Epithelial cell of proximal tubule (primary cell): ENCODE measurements at regions not wholly inside any gene's neighbourhood (a gene's known extent, or its start where the extent isn't known, plus 50 kb on each side); places are given as distances from the start of the nearest gene placed in this dataset.

Experiments
- DNase-seq: peaks from one replicate; pipeline ENCODE4 v3.0.0-alpha.2; 2011; ENCODE audit warnings: low read depth
- H3K4me3 ChIP-seq: 2 replicates; pipeline ENCODE4 v1.5.1; 2011; ENCODE audit warnings: low read depth, mild to moderate bottlenecking, low read length
- CTCF ChIP-seq: conservative IDR thresholded peaks from 2 replicates; pipeline ENCODE4 v1.5.1; 2012; ENCODE audit warnings: low read depth, mild to moderate bottlenecking, low read length

- TF ChIP-seq CTCF = no peak
- no peak overlapping the region for H3K4me3 ChIP-seq
- DNase-seq = no peak
These were observed 60.4 kb upstream of the SPRY4 start for GRCh38 chr5:142385194-142385593.

GRCh38 chr5:142384014-142384413, 59.2 kb upstream of the SPRY4 start:
- DNase-seq = no peak
- no peak for TF ChIP-seq CTCF
- H3K4me3 ChIP-seq = no peak overlapping the region

GRCh38 chr5:142382186-142382585, 57.4 kb upstream of the SPRY4 start:
- no peak for DNase-seq
- H3K4me3 ChIP-seq = no peak overlapping the region
- no peak for TF ChIP-seq CTCF

- DNase-seq = no peak
- no peak overlapping the region for H3K4me3 ChIP-seq
- TF ChIP-seq CTCF = no peak
These were observed 54.2 kb upstream of the SPRY4 start for GRCh38 chr5:142378737-142379634.

GRCh38 chr5:142375944-142376411, 51.2 kb upstream of the SPRY4 start:
- no peak for TF ChIP-seq CTCF
- DNase-seq = no peak
- no peak overlapping the region for H3K4me3 ChIP-seq
